Neutrophil (primary cell): ENCODE measurements at regions not wholly inside any gene's neighbourhood (a gene's known extent, or its start where the extent isn't known, plus 50 kb on each side); places are given as distances from the start of the nearest gene placed in this dataset.

ENCODE experiments used
- H3K27ac ChIP-seq: fragments of 200-600 bp; sonication (generic); 2 replicates; pipeline ENCODE4 v1.5.1; 2016; ENCODE audit warnings: mild to moderate bottlenecking, moderate library complexity
- H3K27me3 ChIP-seq: fragments of 200-600 bp; sonication (generic); 2 replicates; pipeline ENCODE4 v1.6.0; 2016; ENCODE audit warnings: mild to moderate bottlenecking
- H3K36me3 ChIP-seq: fragments of 200-600 bp; sonication (generic); 2 replicates; pipeline ENCODE4 v1.5.1; 2017
- H3K4me1 ChIP-seq, 2 experiments: fragments of 200-600 bp in 1 of 2; sonication (generic) in 1 of 2; 1 replicate in 1 of 2; 2 replicates in 1 of 2; pipeline versions ENCODE4 v1.5.1 to v1.6.1; 2013 to 2016; ENCODE audit warnings: low read depth in 1 of 2, low read length in 1 of 2, mild to moderate bottlenecking in 1 of 2, moderate library complexity in 1 of 2; ENCODE audit not compliant: control insufficient read depth in 1 of 2, insufficient read depth in 1 of 2
- H3K4me3 ChIP-seq, 2 experiments: fragments of 200-600 bp in 1 of 2; sonication (generic) in 1 of 2; 1 replicate in 1 of 2; 2 replicates in 1 of 2; pipeline ENCODE4 v1.5.1; 2013 to 2016; ENCODE audit warnings: low read depth in 1 of 2, low read length in 1 of 2, mild to moderate bottlenecking in 1 of 2, moderate library complexity in 1 of 2
- H3K9me3 ChIP-seq: fragments of 200-600 bp; sonication (generic); 2 replicates; pipeline ENCODE4 v1.5.1; 2016
- TF ChIP-seq, protein P1 (sequence below): fragments of 200-600 bp; sonication (generic); IDR thresholded peaks from 2 replicates; pipeline ENCODE4 v1.5.1; 2016; ENCODE audit warnings: antibody characterized with exemption

GRCh38 chr3:6521369-6522113 lies 339.4 kb upstream of the GRM7 start:
- no peaks in the 10 kb centered on the region for H3K9me3 ChIP-seq
- no peaks in the 10 kb centered on the region for H3K36me3 ChIP-seq
- H3K4me3 ChIP-seq, result no peak overlapping the region
- H3K27ac ChIP-seq, result no peak overlapping the region
- H3K4me1 ChIP-seq, result no peaks in the 10 kb centered on the region
- H3K27me3 ChIP-seq, result no peaks in the 10 kb centered on the region
- TF ChIP-seq, protein P1, sequence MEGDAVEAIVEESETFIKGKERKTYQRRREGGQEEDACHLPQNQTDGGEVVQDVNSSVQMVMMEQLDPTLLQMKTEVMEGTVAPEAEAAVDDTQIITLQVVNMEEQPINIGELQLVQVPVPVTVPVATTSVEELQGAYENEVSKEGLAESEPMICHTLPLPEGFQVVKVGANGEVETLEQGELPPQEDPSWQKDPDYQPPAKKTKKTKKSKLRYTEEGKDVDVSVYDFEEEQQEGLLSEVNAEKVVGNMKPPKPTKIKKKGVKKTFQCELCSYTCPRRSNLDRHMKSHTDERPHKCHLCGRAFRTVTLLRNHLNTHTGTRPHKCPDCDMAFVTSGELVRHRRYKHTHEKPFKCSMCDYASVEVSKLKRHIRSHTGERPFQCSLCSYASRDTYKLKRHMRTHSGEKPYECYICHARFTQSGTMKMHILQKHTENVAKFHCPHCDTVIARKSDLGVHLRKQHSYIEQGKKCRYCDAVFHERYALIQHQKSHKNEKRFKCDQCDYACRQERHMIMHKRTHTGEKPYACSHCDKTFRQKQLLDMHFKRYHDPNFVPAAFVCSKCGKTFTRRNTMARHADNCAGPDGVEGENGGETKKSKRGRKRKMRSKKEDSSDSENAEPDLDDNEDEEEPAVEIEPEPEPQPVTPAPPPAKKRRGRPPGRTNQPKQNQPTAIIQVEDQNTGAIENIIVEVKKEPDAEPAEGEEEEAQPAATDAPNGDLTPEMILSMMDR, result no peak

DNA sequence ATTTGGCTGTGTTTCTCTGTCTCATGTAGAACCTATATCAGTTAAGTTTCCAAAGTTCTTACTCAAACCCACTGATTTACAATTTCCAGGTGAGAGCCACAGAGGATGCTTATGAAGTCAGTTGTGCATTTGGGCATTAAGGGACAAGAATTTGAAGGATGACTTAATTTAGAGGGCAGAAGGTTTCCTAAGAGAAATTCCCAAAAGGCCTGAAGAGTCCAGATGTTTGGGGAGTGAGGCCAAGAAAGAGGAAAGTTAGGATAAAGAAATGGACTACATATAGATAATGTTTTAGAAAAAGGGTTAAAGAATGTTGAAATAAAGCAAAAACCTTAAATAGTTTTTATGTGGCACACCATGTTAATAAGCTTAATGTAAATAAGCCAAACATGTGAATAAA lies 338.7 kb upstream of the GRM7 start:
- Histone ChIP-seq H3K4me1 (no peaks in the 10 kb centered on the region), H3K36me3 (no peaks in the 10 kb centered on the region), H3K9me3 (no peaks in the 10 kb centered on the region), H3K27me3 (no peaks in the 10 kb centered on the region), H3K4me3 (no peak overlapping the region), H3K27ac (no peak overlapping the region)
- TF ChIP-seq, protein P1, result no peak

DNA sequence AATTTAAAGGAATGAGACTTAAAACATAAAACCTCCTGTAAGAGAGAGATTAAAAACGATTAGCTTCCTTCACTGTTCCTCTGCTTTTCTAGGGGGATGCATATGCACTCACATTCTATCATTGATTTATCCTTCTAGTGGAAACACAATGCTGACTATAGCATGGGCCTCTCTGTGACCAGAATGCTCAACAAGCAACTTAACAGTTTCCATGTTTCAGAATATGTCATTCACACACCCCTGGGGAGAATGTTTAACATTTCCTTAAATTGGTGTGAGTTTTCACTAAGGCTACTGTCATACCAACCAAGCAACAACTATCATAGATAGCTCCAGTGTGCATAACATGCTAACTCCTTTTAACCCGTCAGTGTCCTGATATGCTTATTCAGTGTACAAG lies 337.9 kb upstream of the GRM7 start:
- Histone ChIP-seq H3K36me3 (no peaks in the 10 kb centered on the region), H3K9me3 (no peaks in the 10 kb centered on the region), H3K27ac (no peak overlapping the region), H3K27me3 (no peaks in the 10 kb centered on the region), H3K4me1 (no peaks in the 10 kb centered on the region), H3K4me3 (no peak overlapping the region)
- TF ChIP-seq, protein P1, result no peak

DNA sequence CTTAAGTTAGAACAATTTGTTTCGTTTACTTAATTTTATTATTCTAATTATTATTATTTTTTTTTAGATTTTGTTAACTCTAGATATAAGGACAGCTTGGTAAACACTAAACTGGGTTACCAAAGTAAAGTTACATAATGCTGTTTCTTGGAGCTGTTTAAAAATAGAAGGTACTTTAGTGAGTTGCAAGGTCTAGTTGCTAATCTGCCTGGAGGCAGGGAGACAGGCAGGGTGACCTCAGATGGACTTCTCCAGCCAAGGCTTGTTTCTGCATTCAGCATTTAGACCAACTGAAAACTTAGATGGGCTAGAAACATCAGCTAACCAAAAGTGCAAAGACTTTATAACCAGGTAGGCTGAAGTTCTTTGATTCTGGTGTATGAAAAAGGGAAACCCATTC lies 336.4 kb upstream of the GRM7 start:
- Histone ChIP-seq H3K4me1 (no peaks in the 10 kb centered on the region), H3K4me3 (no peak overlapping the region), H3K9me3 (no peaks in the 10 kb centered on the region), H3K27ac (no peak overlapping the region), H3K27me3 (no peaks in the 10 kb centered on the region), H3K36me3 (no peaks in the 10 kb centered on the region)
- TF ChIP-seq, protein P1, result no peak

GRCh38 chr3:6526321-6526720 lies 334.6 kb upstream of the GRM7 start:
- no peaks in the 10 kb centered on the region for H3K9me3 ChIP-seq

More at GRCh38 chr3:6526321-6526720, 334.6 kb upstream of the GRM7 start:
- Histone ChIP-seq H3K4me3 (no peak overlapping the region), H3K27ac (no peak overlapping the region), H3K4me1 (no peaks in the 10 kb centered on the region), H3K36me3 (no peaks in the 10 kb centered on the region), H3K27me3 (no peaks in the 10 kb centered on the region)
- TF ChIP-seq, protein P1, result no peak
